ENCODE measurements at regions not wholly inside any gene's neighbourhood (a gene's known extent, or its start where the extent isn't known, plus 50 kb on each side); places are given as distances from the start of the nearest gene placed in this dataset.

GRCh38 chr5:3481175-3481574, 114.5 kb upstream of the IRX1 start (continued):
- TF ChIP-seq USF2 (IDR thresholded peaks at IDR 0.05; ENCODE audit: low read length) (no peak), RNF2 (IDR thresholded peaks at IDR 0.05; ENCODE audit: borderline replicate concordance, low read depth, low read length, missing control alignments, poor library complexity, severe bottlenecking) (no peak), JUN (IDR thresholded peaks at IDR 0.05; ENCODE audit: low read depth, low read length) (no peak), JUND (IDR thresholded peaks at IDR 0.05; ENCODE audit: low read length) (no peak)
